Stimulated activated CD4-positive, alpha-beta T cell treated with anti-CD3 and anti-CD28 coated beads, TNF-alpha, amount 100 ng/mL, for 24 hours (primary cell): ENCODE measurements at regions not wholly inside any gene's neighbourhood (a gene's known extent, or its start where the extent isn't known, plus 50 kb on each side); places are given as distances from the start of the nearest gene placed in this dataset.
"Not testable (repeated sequence)": the region's sequence is repeated elsewhere in the genome, so short reads cannot be mapped to it uniquely, and the experiment has no call there.

Experiments
- DNase-seq, 3 experiments: peaks; one replicate each; pipeline ENCODE4 v3.0.0-alpha.2; 2020; ENCODE audit warnings: low read depth in 3 of 3

DNA sequence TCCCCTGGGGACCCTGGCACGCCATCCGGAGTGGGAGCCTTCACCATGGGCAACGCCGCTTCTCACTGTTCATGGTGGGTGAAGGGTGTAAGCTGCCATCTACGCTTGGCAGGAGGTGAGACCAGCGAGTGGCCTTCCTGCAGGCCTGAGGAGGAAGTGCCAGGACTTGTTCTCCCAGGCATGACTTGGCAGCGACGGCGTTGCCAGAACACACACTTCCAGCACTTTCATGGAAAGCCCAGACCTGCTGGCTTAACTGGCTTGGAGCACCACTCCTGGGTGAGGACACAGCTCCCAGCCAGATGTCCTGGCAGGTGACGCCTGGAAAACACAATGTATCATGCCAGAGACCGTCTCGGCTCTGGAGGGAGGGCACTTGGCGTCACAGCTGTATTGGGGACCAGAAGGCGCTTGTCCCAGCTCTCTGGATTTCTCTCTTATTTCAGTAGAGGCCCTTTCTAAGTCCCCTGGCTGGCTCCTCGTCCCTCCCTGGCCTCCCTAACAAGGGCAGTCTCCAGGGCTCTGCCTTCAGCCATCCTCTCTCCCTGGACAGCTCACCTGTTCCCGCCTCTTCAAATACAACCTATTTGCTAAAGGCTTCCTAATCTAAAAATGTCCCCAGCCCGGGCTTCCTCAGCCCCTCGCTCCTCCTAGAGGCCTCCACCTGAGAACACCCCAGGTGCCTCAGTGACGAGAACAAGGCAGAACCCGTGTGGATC, 188.3 kb downstream of the OLFM1 start:
- DNase-seq: no peak

GRCh38 chr9:135277219-135278201, 190.0 kb downstream of the OLFM1 start:
- no peak for DNase-seq

- DNase-seq: no peak
Observed at GRCh38 chr9:135278586-135278985, 191.1 kb downstream of the OLFM1 start.

DNA sequence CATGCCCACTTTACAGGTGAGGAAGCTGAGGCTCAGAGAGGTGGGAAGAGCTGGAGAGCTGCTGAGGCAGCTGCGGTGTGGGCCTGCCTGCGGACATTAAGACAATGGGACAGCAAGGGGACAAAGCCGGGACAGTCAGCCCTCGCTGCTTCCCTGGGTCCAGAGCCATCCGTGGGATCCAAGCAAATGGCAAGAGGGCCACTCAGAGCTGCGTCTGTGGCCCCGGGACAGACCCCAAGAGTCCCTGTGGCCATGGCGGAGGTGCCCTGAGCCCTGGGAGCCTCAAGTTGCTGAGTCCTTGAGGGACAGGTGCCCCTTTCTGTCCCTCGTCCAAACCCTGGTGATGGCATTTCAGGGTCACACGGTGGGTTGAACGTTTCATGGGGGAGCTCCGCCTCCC, 191.9 kb downstream of the OLFM1 start:
- no peak for DNase-seq

DNA sequence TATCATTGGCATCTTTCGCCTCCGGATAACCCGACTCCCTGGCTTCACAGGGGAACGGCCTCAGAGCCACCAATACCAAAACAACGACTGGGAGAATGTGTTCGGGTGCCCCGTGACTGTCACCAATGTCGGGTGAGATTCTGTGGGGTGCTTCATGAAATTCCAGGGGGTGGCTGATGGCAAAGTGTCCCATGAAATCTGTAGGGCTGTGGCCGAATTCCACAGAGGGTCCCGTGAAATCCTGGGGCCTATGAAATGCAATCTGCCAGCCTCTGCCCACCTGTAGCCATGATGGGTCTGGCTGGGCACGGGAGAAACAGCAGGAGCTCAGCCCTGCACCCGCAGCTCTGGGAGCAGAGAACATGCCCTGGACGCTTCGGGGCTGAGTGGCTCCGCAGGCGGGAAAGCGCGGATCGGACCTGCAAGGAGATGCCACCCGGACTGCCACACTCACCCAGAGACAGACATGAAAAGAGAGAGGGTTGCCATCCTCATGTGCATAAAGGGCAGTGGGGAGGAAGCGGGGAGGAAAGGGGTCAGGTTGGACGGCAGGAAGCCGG, 192.4 kb downstream of the OLFM1 start:
- no peak for DNase-seq

DNA sequence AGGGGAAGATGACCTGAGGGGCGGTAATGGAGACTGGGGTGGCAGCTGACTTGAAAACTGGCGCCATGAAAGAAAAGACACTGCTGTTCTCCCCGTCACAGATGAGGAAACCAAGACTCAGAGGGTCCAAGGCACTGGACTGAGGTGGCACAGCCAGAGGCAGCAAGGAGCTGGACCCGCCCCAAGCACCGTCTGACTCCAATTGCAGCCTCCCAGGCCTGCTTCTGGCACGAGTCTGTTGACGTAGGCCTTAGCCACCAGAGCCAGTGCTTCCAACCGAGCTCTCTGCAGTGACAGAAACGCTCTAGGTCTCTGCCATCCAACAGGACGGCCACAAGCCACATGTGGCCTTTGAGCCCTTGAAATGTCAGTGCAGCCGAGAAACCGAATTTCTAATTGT, 193.2 kb downstream of the OLFM1 start:
- DNase-seq: no peak

GRCh38 chr9:135281151-135281550, 193.7 kb downstream of the OLFM1 start:
- no peak for DNase-seq

DNA sequence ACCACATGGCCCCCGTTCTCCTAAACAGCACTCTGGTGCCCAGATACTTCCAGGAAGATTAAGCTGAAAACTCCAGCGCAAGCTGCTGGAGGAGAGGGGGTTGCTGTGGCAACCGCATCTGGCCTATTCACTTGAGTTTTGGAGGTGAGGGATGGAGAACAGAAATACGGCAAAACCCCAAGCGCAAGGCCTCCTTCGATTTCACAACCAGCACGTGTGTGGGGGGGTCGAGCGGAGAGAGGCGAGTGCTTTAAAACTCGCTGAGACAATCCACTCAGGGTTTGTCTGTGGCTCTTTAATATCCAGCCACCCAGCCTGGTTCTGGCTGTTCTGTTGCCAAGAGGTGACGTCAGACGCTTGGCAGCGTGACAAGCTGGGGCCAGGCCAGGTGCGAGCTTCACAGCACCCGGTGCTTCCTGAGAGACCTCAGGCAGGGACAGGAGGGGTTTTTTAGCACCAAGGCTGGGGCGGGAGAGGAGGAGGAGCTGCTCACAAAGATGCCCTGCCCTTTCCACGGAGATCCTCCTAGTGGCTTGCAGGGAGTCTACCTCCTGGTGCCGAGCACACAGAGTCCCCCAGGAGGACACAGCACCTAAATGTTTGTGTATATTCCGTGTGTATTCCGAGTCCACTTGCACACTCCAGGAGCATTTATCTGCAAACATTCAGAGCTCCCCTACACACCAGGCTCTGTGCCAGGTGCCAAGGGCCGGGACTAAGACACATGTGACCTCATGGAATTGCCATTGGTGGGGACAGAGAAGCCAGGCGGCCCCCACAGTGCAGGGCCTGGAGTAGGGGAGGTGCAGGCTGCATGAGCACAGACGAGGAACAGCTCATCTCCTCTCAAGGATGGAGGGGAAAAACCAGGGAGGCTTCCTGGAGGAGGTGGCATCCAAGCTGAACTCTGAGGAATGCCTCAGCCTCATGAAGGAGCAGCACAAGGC, 194.6 kb downstream of the OLFM1 start:
- DNase-seq: peak in 1 of 3 experiments; percentile 18

DNA sequence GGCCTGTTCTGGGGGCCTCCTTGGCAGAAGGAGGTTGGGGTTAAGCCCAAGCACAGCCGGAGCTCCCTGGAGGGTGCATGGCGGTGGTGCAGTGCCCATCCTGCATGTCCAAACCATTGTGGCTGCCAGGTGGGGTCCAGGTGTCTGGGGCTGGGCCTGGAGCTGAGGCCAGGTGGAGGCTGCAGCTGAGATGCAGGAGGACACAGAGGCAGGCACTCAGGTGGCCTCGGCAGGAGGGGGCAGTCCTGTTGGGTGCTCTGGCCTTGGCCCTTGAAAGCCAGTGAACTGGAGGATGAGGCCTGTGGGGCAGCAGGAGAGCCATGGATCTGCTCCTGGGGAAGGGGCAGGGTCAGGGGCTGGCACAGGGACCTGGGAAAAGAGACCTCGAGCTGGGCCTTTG, 195.3 kb downstream of the OLFM1 start:
- no peak for DNase-seq

GRCh38 chr9:135283671-135284070, 195.9 kb upstream of the PPP1R26 start:
- DNase-seq: no peak

DNA sequence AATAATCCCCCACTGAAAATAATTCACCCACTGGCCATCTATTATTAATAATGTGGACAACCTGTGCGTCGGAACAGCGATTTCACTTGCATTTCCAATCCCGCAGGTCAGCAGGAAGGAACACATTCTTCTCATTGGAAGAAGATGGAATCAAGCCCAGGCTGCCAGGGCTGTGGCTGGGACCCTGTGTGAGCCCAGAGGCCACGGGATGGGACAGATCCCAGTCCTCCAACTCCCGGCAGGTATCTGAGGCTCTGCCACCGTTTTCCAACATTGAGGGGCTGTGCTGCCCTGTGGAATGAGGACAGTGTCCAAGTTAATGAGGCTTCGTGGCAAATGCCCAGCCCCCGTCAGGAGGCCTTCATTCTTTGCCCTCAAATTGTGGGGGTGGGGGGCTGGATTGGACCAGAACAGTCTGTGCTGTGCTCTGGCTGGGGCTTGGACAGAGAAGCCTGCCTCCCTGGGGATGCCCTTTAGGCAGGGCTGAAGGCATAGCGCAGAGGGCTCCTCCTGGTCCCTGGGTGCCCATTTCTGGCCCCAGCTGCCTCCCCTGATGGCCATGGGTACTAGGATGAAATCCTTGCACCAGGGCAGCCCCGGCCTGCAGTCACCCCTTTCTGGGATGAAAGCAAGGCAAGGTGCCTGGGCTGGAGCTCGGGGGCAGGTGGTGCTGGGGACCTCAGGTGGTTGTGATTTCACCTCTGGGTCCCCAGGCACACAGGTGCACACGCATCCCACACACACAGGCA, 195.0 kb upstream of the PPP1R26 start:
- DNase-seq: no peak

DNA sequence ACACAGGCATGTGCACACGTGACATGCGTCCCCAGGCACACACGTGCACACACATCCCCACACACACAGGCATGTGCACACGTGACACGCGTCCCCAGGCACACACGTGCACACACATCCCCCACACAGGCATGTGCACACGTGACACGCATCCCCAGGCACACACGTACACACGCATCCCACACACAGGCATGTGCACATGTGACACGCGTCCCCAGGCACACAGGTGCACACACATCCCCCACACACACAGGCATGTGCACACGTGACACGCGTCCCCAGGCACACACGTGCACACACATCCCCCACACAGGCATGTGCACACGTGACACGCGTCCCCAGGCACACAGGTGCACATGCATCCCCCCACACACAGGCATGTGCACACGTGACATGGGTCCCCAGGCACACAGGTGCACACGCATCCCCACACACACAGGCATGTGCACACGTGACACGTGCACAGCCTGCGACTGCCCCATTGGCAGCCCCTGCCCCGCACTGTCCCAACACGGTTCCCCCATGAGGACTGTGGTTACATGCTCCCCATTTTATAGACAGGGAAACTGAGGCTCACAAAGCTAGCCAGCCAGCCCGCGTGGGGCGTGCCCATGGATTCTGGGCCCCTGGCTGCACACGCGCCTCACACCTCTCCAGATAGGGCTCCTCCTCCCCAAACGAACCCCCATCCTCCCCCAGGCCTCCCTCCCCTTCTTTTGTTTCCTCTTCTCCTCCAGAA, 193.2 kb upstream of the PPP1R26 start:
- DNase-seq: not testable (repeated sequence)

GRCh38 chr9:135286961-135287360, 192.6 kb upstream of the PPP1R26 start:
- no peak for DNase-seq

GRCh38 chr9:135287627-135288026, 192.0 kb upstream of the PPP1R26 start:
- no peak for DNase-seq

DNA sequence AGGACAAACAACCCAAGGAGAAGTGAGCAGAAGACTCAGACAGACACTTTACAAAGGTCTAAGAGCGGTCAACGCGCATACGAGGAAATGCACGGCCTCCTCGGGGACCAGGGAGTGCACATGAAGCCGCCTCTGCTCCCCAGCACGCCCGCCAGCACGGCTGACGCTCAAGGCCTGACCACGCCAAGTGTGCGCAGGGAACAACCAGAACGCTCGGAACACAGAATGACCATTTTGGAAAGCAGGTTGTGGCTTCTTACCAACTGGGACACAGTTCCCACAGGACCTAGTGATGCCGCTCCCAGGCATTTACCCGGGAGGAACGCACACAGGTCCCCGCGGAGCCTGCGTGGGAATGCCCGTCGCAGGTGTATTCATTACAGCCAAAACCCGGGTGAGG, 191.5 kb upstream of the PPP1R26 start:
- DNase-seq: no peak

DNA sequence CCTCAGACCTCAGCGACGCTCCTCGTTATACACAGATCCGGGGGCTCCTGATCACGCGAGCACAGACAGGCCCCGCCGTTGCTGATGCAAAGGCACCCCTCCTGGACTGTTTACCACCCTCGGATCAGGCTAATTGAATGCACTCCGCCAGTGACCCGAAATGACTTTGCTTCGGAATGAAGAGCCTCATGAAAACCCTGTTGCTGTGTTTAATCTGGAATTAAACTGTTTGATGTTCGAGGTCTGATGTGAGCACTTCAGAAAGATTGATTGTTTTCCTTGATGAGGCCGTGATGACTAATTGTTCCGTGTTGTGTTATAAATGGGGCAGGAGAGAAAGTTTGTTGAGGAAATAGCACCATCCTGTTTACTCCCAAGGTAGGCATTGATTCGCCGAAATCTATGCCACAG, 190.5 kb upstream of the PPP1R26 start:
- no peak for DNase-seq

- DNase-seq: no peak
Observed at GRCh38 chr9:135290086-135290485, 189.5 kb upstream of the PPP1R26 start.

- no peak for DNase-seq
Observed at GRCh38 chr9:135290566-135290965, 189.0 kb upstream of the PPP1R26 start.

GRCh38 chr9:135291165-135291564, 188.4 kb upstream of the PPP1R26 start:
- DNase-seq: no peak

GRCh38 chr9:135294836-135295235, 184.7 kb upstream of the PPP1R26 start:
- DNase-seq: no peak
